ENCODE measurements at regions not wholly inside any gene's neighbourhood (a gene's known extent, or its start where the extent isn't known, plus 50 kb on each side); places are given as distances from the start of the nearest gene placed in this dataset.

- TF ChIP-seq GATA1 (IDR thresholded peaks at IDR 0.05; ENCODE audit: low read depth, low read length) (no peak), POLR2A (IDR thresholded peaks at IDR 0.05; ENCODE audit: low read length) (no peak)
These were observed 396.7 kb downstream of the KCTD16 start for GRCh38 chr5:144567421-144567780.
